H9 (cell line): ENCODE measurements at regions not wholly inside any gene's neighbourhood (a gene's known extent, or its start where the extent isn't known, plus 50 kb on each side); places are given as distances from the start of the nearest gene placed in this dataset.

Source experiments
- DNase-seq: peaks from one replicate; pipeline ENCODE4 v3.0.0-alpha.2; 2017
- H2AFZ ChIP-seq: one replicate; pipeline ENCODE4 v1.6.1; 2013; ENCODE audit warnings: mild to moderate bottlenecking, low read length, control low read depth, moderate library complexity
- H2AK5ac ChIP-seq: 2 replicates; pipeline ENCODE4 v1.6.1; 2013; ENCODE audit warnings: low read length, control low read depth, mixed read lengths; ENCODE audit not compliant: insufficient read length
- H2BK120ac ChIP-seq: one replicate; pipeline ENCODE4 v1.6.1; 2013; ENCODE audit warnings: low read depth, mild to moderate bottlenecking, low read length, control low read depth, inconsistent platforms; ENCODE audit not compliant: poor library complexity, severe bottlenecking
- H2BK12ac ChIP-seq: 2 replicates; pipeline ENCODE4 v1.6.1; 2013; ENCODE audit warnings: low read length, control low read depth, mixed read lengths, low read depth; ENCODE audit not compliant: insufficient read length
- H2BK15ac ChIP-seq: 2 replicates; pipeline ENCODE4 v1.6.1; 2013; ENCODE audit warnings: low read depth, low read length, control low read depth
- H2BK20ac ChIP-seq: one replicate; pipeline ENCODE4 v1.6.1; 2013; ENCODE audit warnings: low read depth, mild to moderate bottlenecking, low read length, control low read depth, inconsistent platforms; ENCODE audit not compliant: poor library complexity, severe bottlenecking
- H2BK5ac ChIP-seq: 2 replicates; pipeline ENCODE4 v1.6.1; 2013; ENCODE audit warnings: low read length, control low read depth, mixed read lengths; ENCODE audit not compliant: insufficient read length
- H3K14ac ChIP-seq: 2 replicates; pipeline ENCODE4 v1.6.1; 2013; ENCODE audit warnings: low read length, control low read depth; ENCODE audit not compliant: insufficient read depth
- H3K18ac ChIP-seq: 2 replicates; pipeline ENCODE4 v1.6.1; 2013; ENCODE audit warnings: low read depth, mild to moderate bottlenecking, mixed read lengths, low read length, control low read depth; ENCODE audit not compliant: insufficient read length
- H3K23ac ChIP-seq: 2 replicates; pipeline ENCODE4 v1.6.1; 2013; ENCODE audit warnings: low read length, control low read depth, mixed read lengths, low read depth; ENCODE audit not compliant: insufficient read length
- H3K23me2 ChIP-seq: 2 replicates; pipeline ENCODE4 v1.6.1; 2013; ENCODE audit warnings: low read depth, mild to moderate bottlenecking, mixed read lengths, low read length, control low read depth; ENCODE audit not compliant: insufficient read length, poor library complexity, severe bottlenecking
- H3K27ac ChIP-seq: 2 replicates; pipeline ENCODE4 v1.5.1; 2013; ENCODE audit warnings: low read length, control low read depth, mixed read lengths, low read depth; ENCODE audit not compliant: insufficient read length
- H3K27me3 ChIP-seq: 2 replicates; pipeline ENCODE4 v1.6.1; 2013; ENCODE audit warnings: low read length, control low read depth, inconsistent platforms; ENCODE audit not compliant: insufficient read depth
- H3K4ac ChIP-seq: 2 replicates; pipeline ENCODE4 v1.6.1; 2013; ENCODE audit warnings: low read depth, mild to moderate bottlenecking, control low read depth, inconsistent platforms, low read length, moderate library complexity
- H3K4me1 ChIP-seq: 2 replicates; pipeline ENCODE4 v1.6.1; 2013; ENCODE audit warnings: low read length, control low read depth, inconsistent platforms; ENCODE audit not compliant: insufficient read depth
- H3K4me2 ChIP-seq: 2 replicates; pipeline ENCODE4 v1.6.1; 2013; ENCODE audit warnings: low read length, control low read depth, mixed read lengths; ENCODE audit not compliant: insufficient read length, insufficient read depth
- H3K56ac ChIP-seq: 2 replicates; pipeline ENCODE4 v1.6.1; 2013; ENCODE audit warnings: low read depth, mild to moderate bottlenecking, mixed read lengths, low read length, control low read depth; ENCODE audit not compliant: insufficient read length
- H3K79me1 ChIP-seq: 2 replicates; pipeline ENCODE4 v1.6.1; 2013; ENCODE audit warnings: low read depth, mild to moderate bottlenecking, moderate library complexity, low read length, control low read depth, inconsistent platforms; ENCODE audit not compliant: insufficient read depth, poor library complexity, severe bottlenecking
- H3K79me2 ChIP-seq: 2 replicates; pipeline ENCODE4 v1.6.1; 2013; ENCODE audit warnings: low read length, control low read depth, inconsistent platforms; ENCODE audit not compliant: insufficient read depth
- H3K9ac ChIP-seq: 2 replicates; pipeline ENCODE4 v1.6.1; 2013; ENCODE audit warnings: low read length, control low read depth, mixed read lengths; ENCODE audit not compliant: insufficient read length; ENCODE audit errors: extremely low read depth
- H3K9me3 ChIP-seq: one replicate; pipeline ENCODE4 v1.6.1; 2013; ENCODE audit warnings: low read depth, low read length, inconsistent platforms; ENCODE audit not compliant: control insufficient read depth
- H3T11ph ChIP-seq: one replicate; pipeline ENCODE4 v1.6.1; 2013; ENCODE audit warnings: mild to moderate bottlenecking, low read length, control low read depth, inconsistent platforms
- H4K20me1 ChIP-seq: one replicate; pipeline ENCODE4 v1.6.1; 2013; ENCODE audit not compliant: control insufficient read depth, insufficient read length, insufficient read depth
- H4K5ac ChIP-seq: 2 replicates; pipeline ENCODE4 v1.6.1; 2013; ENCODE audit warnings: low read depth, mild to moderate bottlenecking, mixed read lengths, low read length, control low read depth; ENCODE audit not compliant: insufficient read length
- H4K8ac ChIP-seq: replicated peaks from 2 replicates; pipeline ENCODE4 v1.6.1; 2013; ENCODE audit warnings: low read length, control low read depth, mixed read lengths, low read depth; ENCODE audit not compliant: insufficient read length
- H4K91ac ChIP-seq: 2 replicates; pipeline ENCODE4 v1.6.1; 2013; ENCODE audit warnings: low read depth, mild to moderate bottlenecking, moderate library complexity, mixed read lengths, low read length, control low read depth; ENCODE audit not compliant: insufficient read length
- H3K27ac Mint-ChIP-seq, 3 experiments: 2 replicates in 2 of 3; 3 replicates in 1 of 3; pipeline ENCODE4 v1.8.0; 2020 to 2021; ENCODE audit warnings: mixed read lengths in 3 of 3, mild to moderate bottlenecking in 1 of 3, moderate library complexity in 1 of 3
- H3K27me3 Mint-ChIP-seq: 2 replicates; pipeline ENCODE4 v1.8.0; 2021; ENCODE audit warnings: low read depth, mild to moderate bottlenecking, moderate library complexity, mixed read lengths
- H3K36me3 Mint-ChIP-seq, 3 experiments: 2 replicates in 2 of 3; 3 replicates in 1 of 3; pipeline ENCODE4 v1.8.0; 2020 to 2021; ENCODE audit warnings: low read depth in 3 of 3, mixed read lengths in 3 of 3; ENCODE audit not compliant: insufficient read depth in 1 of 3
- H3K4me1 Mint-ChIP-seq, 2 experiments: 2 replicates each; pipeline ENCODE4 v1.8.0; 2020; ENCODE audit warnings: mixed read lengths in 2 of 2
- H3K4me3 Mint-ChIP-seq, 2 experiments: 2 replicates in 1 of 2; 3 replicates in 1 of 2; pipeline ENCODE4 v1.8.0; 2020 to 2021; ENCODE audit warnings: mild to moderate bottlenecking in 2 of 2, mixed read lengths in 2 of 2, moderate library complexity in 1 of 2
- H3K9me3 Mint-ChIP-seq, 2 experiments: 2 replicates in 1 of 2; 3 replicates in 1 of 2; pipeline ENCODE4 v1.8.0; 2020; ENCODE audit warnings: mild to moderate bottlenecking in 2 of 2, mixed read lengths in 2 of 2, moderate library complexity in 1 of 2
- WGBS: extraction: QIAGEN DNeasy Blood & Tissue Kit; methylation state at CpG from one replicate; pipeline ENCODE4 v1.1.7; 2013; ENCODE audit warnings: missing lambda C conversion rate, low lambda C conversion rate, mixed read lengths; ENCODE audit not compliant: insufficient read length; ENCODE audit errors: extremely low coverage; 5-methylcytosine and 5-hydroxymethylcytosine counted together
- TF ChIP-seq, protein P1 (sequence below): fragments of 200-600 bp; sonication (generic); conservative IDR thresholded peaks from 3 replicates; pipeline ENCODE4 v1.8.0; 2021; ENCODE audit warnings: antibody characterized with exemption, mild to moderate bottlenecking

DNA sequence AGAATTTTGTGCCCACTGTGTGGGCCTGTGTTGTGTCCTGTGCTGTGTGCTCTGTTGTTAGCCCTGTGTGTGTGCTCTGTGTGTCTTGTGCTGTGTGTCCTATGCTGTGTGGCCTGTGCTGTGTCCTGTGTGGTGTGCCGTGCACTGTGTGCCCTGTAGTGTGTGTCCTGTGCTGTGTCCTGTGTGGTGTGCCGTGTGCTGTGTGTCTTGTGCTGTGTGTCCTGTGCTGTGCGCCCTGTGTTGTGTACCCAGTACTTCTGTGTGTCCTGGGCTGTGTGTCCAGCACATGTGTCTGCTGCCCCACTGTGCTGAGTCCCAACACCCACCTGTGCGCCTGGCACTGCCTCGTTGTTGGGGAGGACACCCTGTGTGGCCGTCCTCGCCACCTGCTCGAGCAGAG is 53.2 kb upstream of the CHRNA7 start:
- H2BK120ac ChIP-seq = no peak overlapping the region
- no peaks in the 10 kb centered on the region for H3K79me2 ChIP-seq
- no peak overlapping the region for H2BK5ac ChIP-seq
- H3K4me3 Mint-ChIP-seq = no peak overlapping the region
- H3K27ac ChIP-seq = no peak overlapping the region
- no peak overlapping the region for H3K4me2 ChIP-seq
- no peaks in the 10 kb centered on the region for H3K9me3 ChIP-seq
- H3K27me3 Mint-ChIP-seq = peaks cover 25% of the 10 kb centered on the region
- no peaks in the 10 kb centered on the region for H4K20me1 ChIP-seq
- no peak overlapping the region for H2AFZ ChIP-seq
- H2BK12ac ChIP-seq = no peak overlapping the region
- H2BK20ac ChIP-seq = no peak overlapping the region
- H3K18ac ChIP-seq = peak overlapping the region; percentile 16
- H3K9ac ChIP-seq = no peak overlapping the region
- H3K4me1 Mint-ChIP-seq = peaks cover 17% of the 10 kb centered on the region in 2 experiments
- no peak overlapping the region for H2BK15ac ChIP-seq
- no peak overlapping the region for H3T11ph ChIP-seq
- DNase-seq = no peak
- peaks cover 6% of the 10 kb centered on the region for H3K23me2 ChIP-seq
- no peak overlapping the region for H4K5ac ChIP-seq
- no peaks in the 10 kb centered on the region for H3K36me3 Mint-ChIP-seq
- no CpG with 5 or more reads among the region's 8 CpGs for WGBS
- no peak overlapping the region for H4K8ac ChIP-seq
- no peaks in the 10 kb centered on the region for H3K27me3 ChIP-seq
- no peak overlapping the region for H3K27ac Mint-ChIP-seq
- H3K9me3 Mint-ChIP-seq = no peaks in the 10 kb centered on the region
- no peak overlapping the region for H4K91ac ChIP-seq
- no peaks in the 10 kb centered on the region for H3K79me1 ChIP-seq
- H3K14ac ChIP-seq = no peak overlapping the region; the same call in 1 of the 2 replicates
- no peak overlapping the region for H2AK5ac ChIP-seq
- no peak overlapping the region for H3K4ac ChIP-seq
- no peaks in the 10 kb centered on the region; the same call in 1 of the 2 replicates for H3K4me1 ChIP-seq
- no peak overlapping the region for H3K56ac ChIP-seq
- H3K23ac ChIP-seq = no peak overlapping the region
- TF ChIP-seq, protein P1, sequence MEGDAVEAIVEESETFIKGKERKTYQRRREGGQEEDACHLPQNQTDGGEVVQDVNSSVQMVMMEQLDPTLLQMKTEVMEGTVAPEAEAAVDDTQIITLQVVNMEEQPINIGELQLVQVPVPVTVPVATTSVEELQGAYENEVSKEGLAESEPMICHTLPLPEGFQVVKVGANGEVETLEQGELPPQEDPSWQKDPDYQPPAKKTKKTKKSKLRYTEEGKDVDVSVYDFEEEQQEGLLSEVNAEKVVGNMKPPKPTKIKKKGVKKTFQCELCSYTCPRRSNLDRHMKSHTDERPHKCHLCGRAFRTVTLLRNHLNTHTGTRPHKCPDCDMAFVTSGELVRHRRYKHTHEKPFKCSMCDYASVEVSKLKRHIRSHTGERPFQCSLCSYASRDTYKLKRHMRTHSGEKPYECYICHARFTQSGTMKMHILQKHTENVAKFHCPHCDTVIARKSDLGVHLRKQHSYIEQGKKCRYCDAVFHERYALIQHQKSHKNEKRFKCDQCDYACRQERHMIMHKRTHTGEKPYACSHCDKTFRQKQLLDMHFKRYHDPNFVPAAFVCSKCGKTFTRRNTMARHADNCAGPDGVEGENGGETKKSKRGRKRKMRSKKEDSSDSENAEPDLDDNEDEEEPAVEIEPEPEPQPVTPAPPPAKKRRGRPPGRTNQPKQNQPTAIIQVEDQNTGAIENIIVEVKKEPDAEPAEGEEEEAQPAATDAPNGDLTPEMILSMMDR = no peak
